CD4-positive, alpha-beta T cell treated with Interleukin-15 for 4 hours (primary cell): ENCODE measurements at regions not wholly inside any gene's neighbourhood (a gene's known extent, or its start where the extent isn't known, plus 50 kb on each side); places are given as distances from the start of the nearest gene placed in this dataset.

Experiments used
- DNase-seq: peaks from one replicate; pipeline ENCODE4 v3.0.0-alpha.2; 2020; ENCODE audit warnings: low spot score

DNA sequence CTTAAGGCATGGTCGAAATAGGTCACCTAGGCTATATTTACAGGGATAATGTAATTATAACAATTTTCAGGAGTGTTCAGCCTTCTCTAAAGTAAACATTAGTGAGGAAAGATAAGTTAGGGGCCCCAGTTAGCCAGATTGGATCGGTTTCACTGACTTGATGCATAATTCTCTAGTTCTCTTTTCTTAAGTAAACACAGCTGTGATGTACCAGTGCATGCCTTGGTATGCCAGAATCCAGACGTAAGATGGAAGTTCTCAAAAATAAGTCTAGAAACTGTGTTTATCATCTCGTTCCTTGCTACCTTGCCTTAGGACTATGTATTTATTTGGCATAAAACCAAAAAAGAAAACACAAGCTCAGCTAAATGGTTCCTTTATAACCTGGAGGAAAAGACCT, 442.2 kb upstream of the CLINT1 start:
- DNase-seq = no peak

DNA sequence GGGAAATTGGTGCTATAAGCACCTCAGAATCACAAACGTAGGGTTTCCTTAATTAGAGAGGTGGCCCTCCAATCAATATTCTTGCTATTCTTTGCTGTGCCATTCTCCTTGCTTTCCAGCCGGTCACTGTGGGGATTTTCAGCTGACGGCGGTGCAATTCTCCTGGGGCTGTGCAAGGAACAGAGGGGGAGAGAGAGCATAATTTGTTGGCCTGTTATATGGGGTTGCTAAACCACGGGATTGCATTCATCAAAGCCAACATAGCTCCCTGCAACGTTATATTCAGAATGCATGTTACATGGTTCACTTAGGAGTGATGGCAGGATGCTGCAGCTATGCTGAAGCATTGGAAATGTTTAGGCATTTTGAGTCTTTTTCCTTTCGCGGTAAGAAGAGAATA, 441.3 kb upstream of the CLINT1 start:
- no peak for DNase-seq

DNA sequence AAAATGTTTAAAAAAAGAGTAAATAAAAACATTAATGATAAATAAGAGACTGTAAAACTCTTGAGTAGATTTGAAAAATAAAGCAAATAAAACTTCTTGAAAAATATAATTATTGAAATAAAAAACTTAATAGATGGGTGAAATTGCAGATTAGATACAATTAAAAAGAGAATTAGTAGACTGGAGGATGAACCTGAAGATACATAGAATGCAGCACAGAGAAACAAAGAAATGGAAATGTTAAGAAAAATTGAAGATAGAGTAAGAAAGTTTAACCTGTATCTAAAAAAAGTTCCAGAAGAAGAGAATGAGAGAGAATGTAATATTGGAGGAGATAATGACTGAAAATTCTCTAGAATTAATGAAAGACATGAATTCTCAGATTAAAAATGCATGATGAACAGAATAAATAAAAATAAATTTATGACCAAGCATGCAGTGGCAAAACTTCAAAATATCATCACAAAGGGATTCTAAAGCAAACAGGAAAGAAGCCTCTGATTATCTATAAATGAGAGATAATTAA, 438.1 kb upstream of the CLINT1 start:
- DNase-seq = no peak

DNA sequence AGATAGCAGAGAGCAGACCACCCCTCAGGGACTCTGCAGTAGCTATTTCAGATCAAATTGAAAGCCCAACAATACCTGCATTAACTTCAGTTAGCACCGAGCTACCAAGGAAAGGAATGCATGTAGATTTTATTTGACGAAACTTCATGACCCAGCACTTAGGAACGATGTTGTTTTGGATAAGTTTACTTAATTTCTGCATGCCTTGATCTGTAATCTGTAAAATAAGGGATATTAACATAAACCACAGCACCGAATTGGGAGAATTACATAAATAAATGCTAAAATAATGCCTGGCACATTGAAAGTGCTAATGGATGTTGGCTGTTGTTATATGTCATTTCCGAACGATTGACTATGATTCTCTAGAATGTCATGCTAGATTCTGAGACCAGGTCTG, 435.8 kb upstream of the CLINT1 start:
- DNase-seq = no peak

DNA sequence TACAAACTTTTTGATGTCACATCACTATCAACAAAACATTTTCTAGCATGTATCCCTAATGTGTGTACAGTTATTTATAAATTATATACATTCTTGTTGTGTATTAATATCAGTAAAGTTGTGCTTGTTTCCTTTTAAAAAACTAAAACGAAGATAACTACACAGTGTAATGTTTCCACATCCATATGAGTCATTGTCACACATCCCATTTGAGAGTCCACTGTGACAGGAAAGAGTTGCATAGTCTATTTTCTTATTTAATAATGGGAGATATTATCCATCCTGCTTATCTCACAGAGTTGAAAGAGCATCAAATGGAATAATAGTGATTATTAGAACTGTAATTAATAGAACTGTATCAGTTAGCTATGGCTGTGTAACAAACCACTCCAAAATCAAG, 434.0 kb upstream of the CLINT1 start:
- DNase-seq = no peak

DNA sequence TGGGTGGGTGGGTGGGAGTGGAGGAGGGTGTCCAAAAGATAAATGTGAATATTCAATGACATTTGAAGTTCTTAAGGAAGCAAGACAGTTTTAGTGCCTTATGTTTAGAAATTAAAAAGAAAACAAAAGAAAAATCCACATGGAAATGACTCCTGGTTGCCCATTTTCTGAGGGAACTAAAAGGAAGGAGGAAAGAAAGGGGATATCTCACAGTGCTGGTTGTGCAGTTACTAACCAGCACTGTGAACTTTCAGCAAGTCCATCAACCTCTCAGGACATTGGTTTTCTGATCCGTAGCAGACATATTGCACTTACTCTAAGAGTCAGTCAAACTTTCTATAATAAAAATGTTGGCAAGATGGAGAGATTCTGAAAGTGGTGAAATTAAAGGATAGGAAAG, 431.0 kb upstream of the CLINT1 start:
- no peak for DNase-seq

DNA sequence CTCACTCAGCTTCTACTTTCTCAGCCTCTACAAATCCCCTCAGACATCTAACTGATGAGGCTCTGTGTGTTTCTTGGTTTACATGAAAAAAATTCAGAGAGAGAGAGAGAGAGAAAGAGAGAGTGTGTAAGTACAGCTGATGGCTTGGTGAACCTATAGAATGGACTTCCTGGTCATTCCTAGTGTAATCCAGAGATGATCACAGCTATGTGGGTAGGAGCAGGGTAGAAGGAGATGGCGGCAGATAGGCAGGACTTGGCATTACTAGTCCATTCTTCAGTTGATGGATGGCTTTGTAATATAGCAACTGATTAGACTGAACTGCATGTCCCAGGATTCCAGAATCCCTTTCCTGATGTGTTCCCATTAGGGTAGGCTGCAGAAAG, 429.3 kb upstream of the CLINT1 start:
- no peak for DNase-seq

DNA sequence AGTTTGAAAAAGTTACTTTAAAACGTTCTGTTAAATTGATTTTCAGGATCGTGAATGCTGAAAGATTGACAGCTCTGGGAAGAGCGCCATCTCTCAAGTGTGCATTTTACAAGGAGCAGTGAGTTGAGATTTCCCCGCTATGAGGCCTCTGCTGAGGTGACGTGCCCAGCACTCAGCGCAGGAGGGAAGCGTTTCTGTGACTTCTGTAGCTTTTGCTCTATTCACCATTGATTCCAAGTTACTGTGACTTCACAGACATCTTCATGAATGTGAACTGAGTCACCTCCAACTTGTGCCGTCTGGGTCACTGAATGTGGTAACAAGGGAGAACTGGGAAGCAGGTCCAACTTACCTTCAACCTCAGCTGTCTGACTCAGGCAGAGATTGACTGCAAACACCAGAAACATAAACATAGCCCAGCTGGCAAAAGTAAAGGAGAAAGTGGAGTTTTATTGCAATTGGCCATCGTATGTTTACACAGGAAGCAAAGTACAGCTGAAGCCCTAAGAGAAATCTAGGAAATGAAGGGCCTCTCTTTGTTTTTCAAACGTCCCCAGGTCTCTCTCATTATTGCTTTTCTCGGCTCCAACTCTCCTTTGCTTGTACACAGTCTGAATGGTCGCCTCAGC, 428.8 kb upstream of the CLINT1 start:
- DNase-seq = no peak

DNA sequence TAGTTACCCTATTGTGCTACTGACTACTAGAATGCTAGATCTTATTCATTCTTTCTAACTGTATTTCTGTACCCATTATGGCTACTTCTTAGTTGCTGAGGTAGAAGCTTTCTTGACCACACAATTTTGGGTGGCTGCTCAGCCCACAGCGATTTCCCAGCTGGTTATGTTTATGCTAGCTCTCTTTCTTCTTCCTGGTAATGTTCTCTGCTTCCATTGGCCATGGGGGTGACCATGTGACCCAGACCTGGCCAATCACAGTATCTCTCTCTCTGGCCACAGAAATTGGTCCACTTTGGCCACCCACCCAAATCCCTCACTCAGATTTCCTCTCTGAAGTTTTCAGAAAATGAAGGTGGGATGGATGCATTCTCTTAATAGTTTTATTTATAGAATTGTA, 427.9 kb upstream of the CLINT1 start:
- no peak for DNase-seq

DNA sequence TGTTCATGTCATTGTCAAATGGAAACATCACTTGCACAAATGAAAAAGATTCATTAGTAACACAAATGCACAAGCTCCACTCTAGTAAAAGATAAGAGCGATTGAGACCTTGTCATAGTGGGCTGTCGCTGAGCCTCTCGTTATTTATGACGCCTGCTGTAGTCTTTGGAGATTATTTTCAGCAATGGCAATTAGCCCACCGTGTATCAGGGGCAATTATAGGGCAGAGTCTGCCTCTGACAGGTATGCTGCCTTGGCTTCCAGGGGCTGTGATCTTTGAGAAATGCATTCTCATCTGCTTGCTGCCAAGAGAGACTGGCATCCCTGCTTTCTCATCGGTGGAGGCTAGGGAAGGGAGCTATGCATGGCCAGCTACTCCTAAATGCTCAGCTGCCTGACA, 426.8 kb upstream of the CLINT1 start:
- DNase-seq = no peak

DNA sequence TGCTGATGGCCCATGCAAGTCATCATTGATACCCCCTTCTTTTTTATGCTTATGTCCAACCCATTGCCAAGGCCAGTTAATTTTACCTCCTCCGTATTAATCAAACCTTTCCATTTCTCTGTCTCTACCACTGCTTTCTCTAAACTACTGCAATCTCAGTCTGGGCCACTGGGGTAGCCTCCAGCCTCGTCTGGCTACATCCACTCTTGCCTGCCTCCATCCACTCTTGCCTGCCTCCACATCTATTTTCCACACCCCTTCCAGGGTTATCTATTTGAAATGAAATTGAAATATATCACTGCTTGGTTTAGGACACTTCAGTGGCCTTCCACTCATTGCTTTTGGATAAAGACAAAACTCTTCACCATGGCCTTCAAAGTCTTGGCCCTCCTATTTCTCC, 425.3 kb upstream of the CLINT1 start:
- DNase-seq = no peak

DNA sequence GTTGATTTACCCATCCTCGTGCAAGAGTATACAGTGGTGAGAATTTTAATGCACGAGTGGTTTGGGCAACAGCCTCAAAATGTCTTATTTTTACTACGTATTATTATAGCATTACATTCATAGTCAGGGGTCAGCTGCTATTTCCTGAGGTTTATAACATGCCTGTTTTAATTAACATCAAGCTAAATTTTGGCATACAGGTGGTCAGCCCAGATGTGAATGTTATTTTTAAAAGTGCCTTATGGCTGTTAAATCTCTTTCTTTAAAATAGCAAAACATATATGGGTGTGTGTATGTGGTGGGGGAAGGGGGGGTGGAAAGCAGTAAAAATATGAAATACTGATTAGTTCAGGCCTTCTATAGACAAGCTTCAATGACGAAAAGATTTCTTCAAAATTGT, 424.5 kb upstream of the CLINT1 start:
- DNase-seq = no peak

DNA sequence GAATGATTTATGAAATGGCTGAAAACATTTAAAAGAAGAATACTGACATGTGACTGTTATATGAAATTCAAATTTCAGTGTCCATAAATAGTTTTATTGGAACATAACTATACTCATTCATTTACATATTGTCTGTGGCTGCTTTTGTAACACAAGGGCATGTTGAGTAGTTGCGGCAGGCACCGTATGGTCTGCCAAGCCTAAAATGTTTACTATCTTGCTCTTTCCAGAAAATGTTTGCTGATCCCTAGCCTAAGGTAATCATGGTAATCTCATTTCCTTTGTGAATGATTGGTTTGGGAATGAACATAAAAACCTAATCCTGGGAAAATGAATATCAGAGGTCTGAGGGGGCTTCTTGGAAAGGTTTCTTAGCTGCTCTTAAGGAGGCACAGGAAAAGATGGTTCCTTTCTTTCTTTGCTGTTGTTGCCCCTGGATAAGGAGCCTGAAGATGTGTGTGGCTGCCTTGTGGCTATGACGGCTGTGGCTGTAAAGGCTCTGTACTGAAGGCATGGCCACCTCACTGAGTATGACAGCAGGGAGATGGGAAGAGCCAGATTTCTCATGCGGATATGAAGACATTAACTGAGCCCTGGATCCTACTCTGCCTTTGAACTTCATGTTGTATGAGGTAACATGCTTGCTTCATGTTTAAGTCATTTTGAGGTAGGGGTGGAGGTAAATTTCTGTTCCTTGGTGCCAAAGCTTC, 419.4 kb upstream of the CLINT1 start:
- DNase-seq = no peak

DNA sequence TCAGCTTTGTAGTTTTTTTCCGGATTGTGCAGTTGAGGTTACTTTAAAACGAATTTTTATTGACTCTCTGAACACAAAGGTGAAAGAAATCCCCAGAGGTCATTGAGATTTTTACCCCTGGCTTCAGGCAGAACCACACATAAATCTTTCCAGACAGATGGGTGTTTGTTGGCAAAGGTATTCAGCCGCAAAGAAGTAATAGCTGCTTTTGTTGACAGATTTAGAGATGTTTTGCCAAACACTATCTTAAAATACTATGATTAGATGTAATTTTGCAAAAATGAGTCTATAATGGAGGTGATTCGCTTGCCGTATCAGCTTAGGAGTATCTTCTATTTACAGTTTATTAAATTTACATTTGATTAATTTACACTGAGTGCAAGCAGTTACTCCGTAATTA, 418.3 kb upstream of the CLINT1 start:
- DNase-seq = no peak

DNA sequence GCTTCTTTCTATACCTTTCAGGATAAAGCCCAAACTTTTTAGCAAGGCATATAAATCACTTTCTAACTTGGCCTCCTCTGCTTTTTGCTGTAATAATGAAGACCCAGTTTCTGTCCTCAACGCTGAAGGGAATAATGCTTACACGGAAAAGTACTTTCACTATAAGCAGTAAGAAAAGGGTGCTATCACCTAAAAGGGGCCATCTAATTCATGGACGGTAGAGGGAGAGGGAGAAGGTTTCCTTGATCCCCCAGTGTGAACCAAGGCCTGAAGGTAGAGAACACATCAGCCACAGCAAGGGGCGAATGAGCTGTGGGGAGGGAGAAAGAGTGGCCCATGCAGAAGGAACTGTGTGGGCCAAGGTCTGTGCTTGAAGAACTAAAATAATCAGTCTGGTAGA, 417.7 kb upstream of the CLINT1 start:
- no peak for DNase-seq

DNA sequence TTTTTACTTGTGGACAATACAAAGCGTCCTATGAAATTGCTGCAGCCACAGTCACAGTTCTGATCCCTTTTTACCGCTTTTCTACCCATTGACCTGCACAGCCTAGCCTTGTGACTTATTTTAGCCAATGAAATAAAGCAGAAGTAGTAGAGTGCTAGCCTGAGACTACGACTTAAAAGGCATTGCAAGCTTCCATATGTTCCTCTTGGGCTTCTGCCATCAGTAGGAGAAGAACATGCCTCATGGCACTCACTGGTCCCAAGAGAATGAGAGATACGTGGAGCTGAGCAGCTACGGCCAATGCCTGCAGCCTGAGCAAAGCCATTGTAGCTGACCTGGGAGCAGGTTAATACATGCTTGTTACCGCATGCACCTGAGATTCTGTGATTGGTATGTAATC, 416.6 kb upstream of the CLINT1 start:
- no peak for DNase-seq

DNA sequence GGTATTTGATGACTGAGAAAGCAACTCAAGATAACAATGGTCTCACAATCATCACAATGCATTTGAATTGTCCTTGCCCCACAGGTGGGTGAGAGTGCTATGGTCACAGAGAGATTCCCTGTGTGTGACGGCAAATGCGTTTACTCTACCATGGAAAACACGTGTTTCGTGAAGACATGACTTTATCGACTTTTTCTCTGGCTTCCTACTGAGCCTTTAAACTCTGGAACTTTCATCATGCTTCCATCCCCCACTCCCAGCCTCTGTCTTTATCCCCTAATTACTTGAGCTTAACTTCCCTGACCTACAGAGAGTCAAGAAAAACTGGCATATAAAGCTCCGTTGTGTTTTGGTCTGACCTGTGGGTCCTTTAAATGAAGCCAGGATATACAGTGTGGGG, 414.1 kb upstream of the CLINT1 start:
- no peak for DNase-seq

DNA sequence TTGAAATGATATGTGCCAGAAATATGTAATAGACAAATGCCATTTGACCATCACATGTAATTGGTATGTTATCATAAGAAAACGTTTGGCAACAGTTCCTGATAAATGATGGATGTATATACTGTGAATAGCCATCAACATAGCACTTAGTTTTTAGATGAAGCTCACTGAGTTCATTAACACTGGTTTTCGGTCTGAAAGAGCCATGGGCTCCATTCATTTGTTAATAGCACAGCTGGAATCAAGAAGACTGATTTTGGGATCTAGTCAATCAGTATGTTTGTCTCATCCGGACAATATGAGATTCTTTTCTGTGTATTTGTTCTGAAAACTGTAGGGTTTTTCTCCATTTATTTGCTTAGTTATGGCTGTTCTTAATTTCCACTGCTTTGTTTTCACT, 413.5 kb upstream of the CLINT1 start:
- DNase-seq = no peak

DNA sequence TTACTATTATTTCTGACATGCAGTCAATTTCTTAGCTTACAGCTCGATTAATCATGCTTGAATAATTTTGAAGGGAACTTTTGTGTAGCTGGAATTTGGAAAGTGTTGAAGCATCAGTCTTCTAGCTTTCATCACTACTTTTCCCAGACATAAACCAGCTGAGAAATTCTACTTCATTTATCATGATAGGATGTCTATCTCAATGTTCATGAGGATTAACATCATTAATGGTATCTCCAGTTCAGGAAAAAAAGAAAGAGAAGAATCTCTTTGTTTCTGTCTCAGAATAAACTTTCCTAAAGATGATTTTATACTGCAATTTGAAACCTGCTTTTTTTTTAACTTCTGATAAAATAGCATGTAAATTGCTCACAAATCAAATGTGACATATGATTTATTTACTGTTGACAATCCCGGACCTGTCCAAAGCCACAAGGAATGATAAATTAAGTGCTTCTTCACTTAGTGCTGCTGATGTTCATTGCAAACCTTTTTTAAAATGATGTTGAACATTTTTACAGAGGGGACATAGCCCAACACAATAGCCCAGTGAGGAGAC, 412.1 kb upstream of the CLINT1 start:
- DNase-seq = no peak

DNA sequence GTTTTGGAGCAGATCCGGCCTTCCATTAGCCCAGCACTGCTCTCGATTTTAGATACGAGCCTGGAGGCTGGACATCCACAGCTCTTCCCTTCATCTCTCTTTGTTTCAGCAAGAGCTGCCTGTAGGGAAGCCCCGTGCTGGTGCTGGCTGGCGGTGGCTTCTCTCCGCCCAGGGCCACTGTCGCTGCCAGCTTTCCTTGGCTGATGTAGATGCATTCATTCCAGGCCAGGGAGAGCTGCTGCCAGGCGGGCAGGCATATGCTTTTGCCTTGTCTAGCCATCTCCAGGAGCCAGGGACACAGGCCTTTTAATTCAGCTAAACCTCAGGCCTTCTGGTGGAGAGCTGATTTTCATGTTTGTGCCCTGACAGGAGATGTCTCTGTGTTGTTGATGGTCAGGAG, 409.3 kb upstream of the CLINT1 start:
- DNase-seq = no peak

DNA sequence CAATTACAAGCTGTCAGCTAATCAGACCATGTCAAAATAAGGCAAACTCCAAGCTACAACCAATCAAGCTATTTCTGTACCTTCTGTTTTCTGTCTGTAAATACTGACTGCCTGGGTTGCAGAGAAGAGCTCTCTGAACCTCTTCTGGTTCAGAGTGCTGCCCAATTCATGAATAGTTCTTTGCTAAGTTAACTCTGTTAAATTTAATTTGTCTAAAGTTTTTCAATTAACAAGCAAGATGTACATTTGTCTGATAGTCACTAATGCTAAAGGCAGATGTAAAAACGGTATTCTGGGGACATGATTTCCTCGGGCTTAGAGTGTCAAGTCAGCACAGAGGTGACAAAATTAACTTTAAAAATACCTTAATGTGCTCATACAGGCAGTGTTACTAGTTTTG, 408.3 kb upstream of the CLINT1 start:
- no peak for DNase-seq

DNA sequence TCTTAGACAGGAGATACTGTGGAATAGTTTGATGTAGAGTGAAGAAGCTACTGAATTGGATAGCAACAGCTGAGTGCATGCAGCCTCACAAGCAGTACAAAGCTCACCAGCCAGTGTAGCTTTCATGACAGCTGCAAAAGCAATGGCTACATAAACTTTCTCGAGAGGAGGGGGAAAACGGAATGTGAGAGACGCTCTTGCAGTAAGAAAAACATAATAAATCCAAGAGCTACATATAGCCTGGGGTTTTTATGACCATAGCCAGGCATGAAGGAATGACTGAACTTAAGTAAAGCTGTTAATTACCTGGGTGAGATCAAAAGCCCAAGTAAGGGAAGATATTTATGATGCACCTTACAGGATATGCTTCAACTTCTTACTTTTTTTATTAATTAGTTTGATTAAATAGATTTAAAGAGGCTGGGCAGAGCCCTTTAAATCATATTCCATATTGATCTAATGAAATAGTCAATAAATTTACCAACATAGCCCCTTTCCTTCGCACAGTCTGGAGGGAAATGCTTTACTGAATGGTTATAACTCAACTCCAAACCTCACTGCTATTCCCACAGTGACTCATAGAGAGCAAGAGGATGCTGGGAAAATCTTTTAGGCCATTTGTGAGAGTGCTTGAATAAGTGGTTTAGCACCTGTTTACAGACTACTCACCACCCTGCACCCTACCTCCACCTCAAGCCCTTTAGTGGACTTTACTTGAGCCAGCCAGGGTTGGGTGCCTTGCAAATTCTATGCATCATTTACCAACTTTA, 407.2 kb upstream of the CLINT1 start:
- DNase-seq = no peak

DNA sequence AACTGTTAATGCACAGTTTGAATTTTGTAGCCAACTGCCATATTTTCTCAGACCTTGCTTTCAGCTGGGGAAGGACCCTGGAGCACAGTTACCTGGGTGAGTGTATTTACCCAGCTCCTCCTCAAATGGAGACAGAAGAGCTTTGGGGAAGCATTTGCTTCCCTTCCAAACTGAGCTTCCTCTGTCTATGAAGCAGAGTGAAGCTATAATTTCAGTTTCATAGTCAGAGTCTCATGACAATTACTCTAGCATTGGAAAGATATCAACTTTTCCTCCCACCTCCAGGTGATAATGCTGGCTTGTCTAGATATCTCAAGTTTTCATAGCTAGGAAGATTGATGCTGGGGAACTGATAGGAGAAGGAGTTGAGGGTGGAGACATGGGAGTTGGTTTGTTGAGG, 406.4 kb upstream of the CLINT1 start:
- no peak for DNase-seq
